NCI-H1417 treated with DMSO at 0.1 percent for 48 hours (cell line): ENCODE measurements at regions not wholly inside any gene's neighbourhood (a gene's known extent, or its start where the extent isn't known, plus 50 kb on each side); places are given as distances from the start of the nearest gene placed in this dataset.

ENCODE experiments used
- DNase-seq: peaks from one replicate; lab custom pipeline; 2025; lab: John Stamatoyannopoulos, UW

DNA sequence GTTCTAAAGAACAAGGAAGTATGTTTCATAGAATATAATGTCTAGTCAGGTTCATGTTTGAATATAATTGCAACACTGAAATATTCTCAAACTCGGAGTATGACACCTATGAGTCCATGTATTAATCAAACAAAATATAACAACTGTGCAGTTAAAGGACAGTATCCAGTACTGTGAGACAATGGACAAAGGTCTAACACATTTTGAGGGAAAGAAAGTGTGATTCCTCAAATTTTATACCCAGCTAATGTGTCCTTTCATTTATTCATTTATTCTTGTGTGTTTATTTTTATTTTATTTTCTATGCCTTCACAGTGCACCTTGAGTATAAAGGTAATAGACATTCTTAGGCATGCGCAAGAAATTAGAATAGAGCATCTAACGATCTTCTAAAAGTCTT lies 401.0 kb upstream of the ZFHX3 start:
- no peak for DNase-seq

GRCh38 chr16:73447846-73448245 lies 399.9 kb upstream of the ZFHX3 start:
- DNase-seq: no peak

DNA sequence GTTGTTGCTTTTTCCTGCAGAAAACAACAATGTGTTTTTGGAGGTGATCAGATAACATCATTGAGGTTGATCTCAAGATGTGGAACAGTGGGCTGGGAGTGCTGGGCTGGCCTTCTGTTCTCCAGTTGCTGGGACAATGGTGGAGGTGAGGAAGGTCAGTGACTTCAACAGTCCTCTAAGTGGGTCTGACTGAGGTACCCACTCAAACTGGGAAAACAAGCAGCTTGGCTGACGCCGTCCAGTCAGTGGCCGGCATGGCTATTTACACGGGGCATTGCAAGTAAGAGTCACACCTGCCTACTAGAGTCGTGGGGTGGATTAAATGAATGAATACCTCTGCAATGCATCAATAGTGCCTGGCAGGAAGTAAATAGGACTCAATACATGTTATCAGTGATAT lies 386.7 kb upstream of the ZFHX3 start:
- no peak for DNase-seq

- DNase-seq: no peak
These were observed 385.9 kb upstream of the ZFHX3 start for GRCh38 chr16:73433731-73434307.

DNA sequence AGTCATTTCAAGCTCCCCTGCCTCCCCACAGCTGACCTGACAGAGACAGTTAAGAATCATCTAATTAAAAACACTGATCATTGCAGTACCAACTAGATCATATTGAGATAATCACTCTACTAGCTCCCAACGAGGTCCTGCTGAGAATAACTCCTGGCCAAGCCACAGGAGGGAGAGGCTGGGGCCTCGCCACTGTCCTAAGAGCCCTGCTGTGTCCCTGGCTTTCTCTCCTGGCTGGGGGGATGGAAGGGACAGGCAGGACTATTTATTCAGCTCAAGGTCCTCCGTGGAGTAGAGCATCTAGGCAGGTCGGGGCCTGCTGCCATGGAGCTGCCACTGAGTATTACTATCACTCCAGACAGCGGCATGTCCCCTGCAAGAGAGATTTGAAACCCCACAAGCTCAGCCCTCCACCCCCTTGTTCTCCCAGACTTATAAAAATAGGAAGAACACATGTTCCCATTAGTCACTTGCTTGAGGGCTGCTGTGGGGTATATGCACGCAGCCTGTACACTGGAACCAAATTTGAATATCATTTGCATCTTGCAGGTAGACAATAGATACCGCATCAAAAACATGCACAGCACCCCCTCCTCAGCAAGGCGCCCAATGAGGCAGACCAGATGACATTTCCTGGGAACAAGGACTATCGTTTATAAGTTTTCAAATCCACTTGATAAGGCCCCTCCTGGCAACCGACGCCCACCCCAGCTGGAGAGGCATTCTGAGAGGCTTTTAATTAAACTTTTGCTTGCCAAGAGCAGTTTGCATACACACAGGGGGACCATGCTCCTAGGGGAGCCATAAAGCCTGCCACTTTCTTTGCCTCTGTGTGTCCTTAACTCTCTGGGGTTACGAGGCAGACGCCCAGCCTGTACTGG lies 385.2 kb upstream of the ZFHX3 start:
- no peak for DNase-seq

GRCh38 chr16:73430138-73430537 lies 382.2 kb upstream of the ZFHX3 start:
- DNase-seq: no peak

DNA sequence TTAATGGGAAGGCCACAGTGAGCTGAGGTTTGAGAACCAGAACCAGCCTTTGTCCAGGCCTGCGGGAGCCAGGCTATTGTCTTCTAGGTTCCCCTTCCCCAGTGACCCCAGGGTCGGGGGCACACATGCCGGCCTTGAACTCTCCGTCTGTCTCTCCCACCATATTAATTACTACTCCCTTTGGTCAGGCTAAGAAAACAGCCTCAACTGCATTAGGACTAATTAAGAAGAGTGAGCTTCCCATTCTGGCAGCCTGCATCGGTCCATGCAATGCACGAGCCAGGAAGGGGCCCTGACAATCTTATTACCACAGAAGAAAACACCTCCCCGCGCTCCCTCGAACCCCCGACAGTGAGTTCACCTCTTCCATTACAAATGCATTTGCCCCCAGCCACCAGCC lies 380.2 kb upstream of the ZFHX3 start:
- no peak for DNase-seq

DNA sequence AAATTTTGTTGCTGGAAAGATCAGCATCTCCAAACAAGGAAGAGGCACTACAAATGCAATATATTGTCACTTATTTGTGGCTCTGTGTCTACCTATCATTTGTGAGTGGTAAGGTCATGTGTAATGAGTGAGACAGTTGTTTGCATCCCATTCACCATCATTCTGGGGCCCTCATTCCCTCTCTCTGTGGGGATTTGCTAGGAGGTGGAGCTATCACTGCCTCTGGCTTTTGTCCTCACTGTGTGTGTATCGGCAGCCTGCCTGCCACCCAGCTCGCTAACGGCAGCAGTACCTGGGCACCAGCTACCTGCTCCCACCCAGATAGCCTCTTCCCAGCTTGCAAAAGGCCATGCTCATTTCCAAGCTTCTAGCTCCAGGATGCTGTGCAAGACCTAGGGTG lies 379.2 kb upstream of the ZFHX3 start:
- no peak for DNase-seq

- no peak for DNase-seq
These were observed 378.7 kb upstream of the ZFHX3 start for GRCh38 chr16:73426433-73427160.

GRCh38 chr16:73420676-73421075 lies 372.7 kb upstream of the ZFHX3 start:
- DNase-seq: no peak

GRCh38 chr16:73420244-73420643 lies 372.3 kb upstream of the ZFHX3 start:
- no peak for DNase-seq

DNA sequence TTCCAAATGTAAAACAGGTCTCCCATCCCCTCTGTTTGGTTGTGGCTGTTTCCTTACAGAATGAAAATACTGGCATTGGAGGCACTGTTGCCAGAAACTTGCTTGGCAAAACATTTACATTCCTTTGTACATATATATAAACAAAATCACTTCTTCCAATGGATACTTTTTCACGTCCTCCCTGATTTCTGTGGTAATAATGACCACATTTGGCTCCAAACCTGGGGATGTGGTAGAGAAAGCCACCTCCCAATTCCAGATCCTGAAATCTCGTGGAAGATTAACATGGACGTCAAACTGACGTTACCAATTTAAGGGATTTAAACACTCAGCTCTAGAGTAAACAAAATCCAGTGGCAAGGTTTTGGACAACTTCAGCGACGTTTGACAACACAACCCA lies 370.8 kb upstream of the ZFHX3 start:
- no peak for DNase-seq

DNA sequence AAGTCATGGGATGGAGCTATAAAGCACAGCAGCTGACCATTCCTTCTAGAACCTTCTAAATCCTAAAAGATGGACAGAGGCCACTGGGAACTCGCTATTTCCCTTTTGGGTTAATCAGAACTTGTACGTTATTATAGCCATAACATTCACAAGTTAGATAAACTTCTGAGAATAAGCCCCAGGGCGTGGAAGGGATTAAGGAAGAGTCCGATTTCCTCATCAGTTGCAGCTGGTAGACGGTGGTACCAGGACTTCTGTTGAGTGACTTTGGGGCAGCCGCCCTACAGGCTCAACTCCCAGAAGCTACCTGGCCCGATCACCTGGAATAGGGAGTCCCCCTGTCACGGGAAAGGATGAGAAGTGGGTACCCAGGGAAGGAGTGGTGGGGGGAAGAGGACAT lies 370.1 kb upstream of the ZFHX3 start:
- DNase-seq: no peak

- no peak for DNase-seq
These were observed 367.4 kb upstream of the ZFHX3 start for GRCh38 chr16:73415286-73415685.

- no peak for DNase-seq
These were observed 366.7 kb upstream of the ZFHX3 start for GRCh38 chr16:73414638-73415037.

DNA sequence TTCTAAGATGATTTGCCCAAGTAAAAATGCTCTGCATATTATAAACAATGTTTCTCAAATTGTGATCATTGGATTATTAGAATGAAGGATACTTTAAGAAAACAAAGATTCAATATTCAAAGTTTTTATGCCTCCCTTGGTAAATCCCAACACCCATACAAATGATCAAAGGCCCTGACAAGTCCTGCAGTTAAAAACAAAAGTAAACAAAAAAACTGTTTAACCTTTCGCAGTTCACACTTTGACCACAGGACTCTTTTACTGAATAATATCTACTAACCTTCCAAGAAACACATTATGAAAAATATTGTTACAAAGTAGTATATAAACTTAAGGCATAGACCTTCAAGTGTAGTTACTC lies 365.9 kb upstream of the ZFHX3 start:
- no peak for DNase-seq

GRCh38 chr16:73413091-73413829 lies 365.3 kb upstream of the ZFHX3 start:
- no peak for DNase-seq

DNA sequence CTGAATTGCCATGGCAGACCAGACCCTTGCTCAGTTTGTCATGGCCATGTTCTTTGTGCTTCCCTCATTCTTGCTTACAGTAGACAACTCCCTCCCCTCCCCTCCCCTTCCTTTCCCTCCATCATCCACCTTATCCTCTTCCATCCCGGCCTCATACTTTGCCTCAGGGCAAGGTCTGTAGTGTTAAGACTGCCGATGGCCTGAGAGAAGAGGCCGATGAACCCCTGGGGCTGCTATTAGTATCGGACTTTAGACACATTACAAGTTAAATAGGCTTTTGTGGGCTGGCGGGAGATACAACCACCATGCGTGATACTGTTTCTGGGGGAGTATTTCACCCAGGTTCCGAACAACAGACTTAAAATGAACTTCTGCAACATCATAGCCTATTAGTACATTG lies 364.5 kb upstream of the ZFHX3 start:
- DNase-seq: no peak

- DNase-seq: no peak
These were observed 360.8 kb upstream of the ZFHX3 start for GRCh38 chr16:73408716-73409115.

GRCh38 chr16:73408311-73408710 lies 360.4 kb upstream of the ZFHX3 start:
- DNase-seq: no peak

DNA sequence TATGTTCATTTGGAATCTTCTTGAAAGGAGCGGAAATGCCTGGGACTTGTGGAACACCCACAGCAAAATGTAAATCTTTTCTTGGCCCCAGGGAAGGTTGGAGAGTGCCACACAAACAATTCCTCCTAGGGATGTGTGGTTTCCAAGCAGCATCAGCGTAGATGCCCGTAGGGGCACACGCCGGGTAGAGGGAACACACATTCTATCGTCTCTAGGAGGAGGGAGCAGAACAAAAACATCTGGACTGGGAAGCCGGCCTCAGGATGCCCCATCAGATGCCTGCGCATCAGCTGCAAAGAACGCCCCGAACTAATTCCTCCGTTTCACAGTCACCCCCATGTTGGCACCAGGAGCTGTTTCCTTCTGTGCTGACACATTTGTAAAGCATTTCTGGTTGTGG lies 357.9 kb upstream of the ZFHX3 start:
- DNase-seq: no peak

GRCh38 chr16:73404001-73404400 lies 356.1 kb upstream of the ZFHX3 start:
- DNase-seq: no peak

GRCh38 chr16:73403291-73403690 lies 355.4 kb upstream of the ZFHX3 start:
- DNase-seq: no peak
